ENCODE measurements at regions not wholly inside any gene's neighbourhood (a gene's known extent, or its start where the extent isn't known, plus 50 kb on each side); places are given as distances from the start of the nearest gene placed in this dataset.
A peak's percentile ranks its signal among the peaks of the same experiment; 100 is the strongest.

- DNase-seq (ENCODE audit: low spot score) = peak; percentile 44
Observed at GRCh38 chr6:26197933-26198721, 110.9 kb downstream of the HFE start.

- peak; percentile 58 for DNase-seq (ENCODE audit: low spot score)
Observed at GRCh38 chr6:26198722-26199056, 111.5 kb downstream of the HFE start.

GRCh38 chr6:26199057-26199772 is 112.0 kb downstream of the HFE start:
- DNase-seq (ENCODE audit: low spot score) = peak; percentile 96

- DNase-seq (ENCODE audit: low spot score) = no peak
Observed at GRCh38 chr6:26199773-26200764, 112.8 kb downstream of the HFE start.

GRCh38 chr6:26200918-26201721 is 113.9 kb downstream of the HFE start:
- DNase-seq (ENCODE audit: low spot score) = no peak

- no peak for DNase-seq (ENCODE audit: low spot score)
Observed at GRCh38 chr6:26202201-26202611, 115.0 kb downstream of the HFE start.

- DNase-seq (ENCODE audit: low spot score) = no peak
Observed at GRCh38 chr6:26202811-26203583, 115.8 kb downstream of the HFE start.

- peak; percentile 96 for DNase-seq (ENCODE audit: low spot score)
Observed at GRCh38 chr6:26204332-26205160, 117.3 kb downstream of the HFE start.

- DNase-seq (ENCODE audit: low spot score) = peak; percentile 91
Observed at GRCh38 chr6:26205161-26205624, 118.0 kb downstream of the HFE start.

- DNase-seq (ENCODE audit: low spot score) = peak; percentile 79
Observed at GRCh38 chr6:26205625-26206574, 118.7 kb downstream of the HFE start.

- DNase-seq (ENCODE audit: low spot score) = no peak
Observed at GRCh38 chr6:26206868-26207801, 119.9 kb downstream of the HFE start.

GRCh38 chr6:26211963-26212362 is 124.7 kb downstream of the HFE start:
- no peak for DNase-seq (ENCODE audit: low spot score)

GRCh38 chr6:26213334-26214075 is 126.3 kb downstream of the HFE start:
- DNase-seq (ENCODE audit: low spot score) = no peak

- no peak for DNase-seq (ENCODE audit: low spot score)
Observed at GRCh38 chr6:26214803-26215584, 127.8 kb downstream of the HFE start.

- no peak for DNase-seq (ENCODE audit: low spot score)
Observed at GRCh38 chr6:26215585-26216358, 128.5 kb downstream of the HFE start.

Data from SW480 (cell line).